Breast epithelium (tissue), 4 donors: ENCODE measurements at regions not wholly inside any gene's neighbourhood (a gene's known extent, or its start where the extent isn't known, plus 50 kb on each side); places are given as distances from the start of the nearest gene placed in this dataset.
"Not testable (repeated sequence)": the region's sequence is repeated elsewhere in the genome, so short reads cannot be mapped to it uniquely, and the experiment has no call there.

ENCODE experiments used
- DNase-seq, 2 donors: peaks; one replicate each; pipeline ENCODE4 v3.0.0-alpha.2; 2019; ENCODE audit warnings: low spot score in 2 of 2
- H3K27ac ChIP-seq, 2 donors: fragments of 200-600 bp; sonication (generic) in 1 of 2; one replicate each; pipeline ENCODE4 v1.5.1; 2016 to 2019; ENCODE audit warnings: mild to moderate bottlenecking in 1 of 2
- H3K27me3 ChIP-seq, 2 donors: fragments of 200-600 bp; sonication (generic) in 1 of 2; one replicate each; pipeline versions ENCODE4 v1.5.1 to v1.6.0; 2017 to 2019; ENCODE audit warnings: control low read depth in 1 of 2, mild to moderate bottlenecking in 1 of 2
- H3K36me3 ChIP-seq: fragments of 200-600 bp; one replicate; pipeline ENCODE4 v1.5.1; 2019
- H3K4me1 ChIP-seq, 2 donors: fragments of 200-600 bp; sonication (generic); one replicate each; pipeline ENCODE4 v1.5.1; 2016 to 2019; ENCODE audit warnings: control low read depth in 1 of 2
- H3K4me3 ChIP-seq, 3 donors: fragments of 200-600 bp; sonication (generic); 1 replicate in 2 of 3; 2 replicates in 1 of 3; pipeline ENCODE4 v1.5.1; 2016 to 2019; ENCODE audit warnings: mild to moderate bottlenecking in 3 of 3, moderate library complexity in 2 of 3
- H3K9me3 ChIP-seq, 2 donors: fragments of 200-600 bp; sonication (generic) in 1 of 2; one replicate each; pipeline ENCODE4 v1.5.1; 2016 to 2019; ENCODE audit warnings: control low read depth in 1 of 2
- POLR2A ChIP-seq: fragments of 450-650 bp; IDR thresholded peaks from one replicate; pipeline ENCODE4 v1.6.1; 2016; ENCODE audit warnings: antibody characterized with exemption, mild to moderate bottlenecking, moderate library complexity
- POLR2AphosphoS5 ChIP-seq, 3 donors: sonication (generic); formaldehyde crosslinking; IDR thresholded peaks; one replicate each; pipeline ENCODE4 v1.6.1; 2017; ENCODE audit warnings: antibody characterized with exemption in 3 of 3
- intact Hi-C: fragments of 100-400 bp; cut with DNase I; formaldehyde crosslinking; loops from one replicate; pipeline ENCODE4 v1.15.1; 2023; ENCODE audit warnings: low total_unique reads
- TF ChIP-seq, protein P1 (sequence below), 3 donors: fragments of 450-650 bp; IDR thresholded peaks; one replicate each; pipeline ENCODE4 v1.5.1; 2016 to 2017; ENCODE audit warnings: antibody characterized with exemption in 3 of 3, mild to moderate bottlenecking in 3 of 3, moderate library complexity in 3 of 3

DNA sequence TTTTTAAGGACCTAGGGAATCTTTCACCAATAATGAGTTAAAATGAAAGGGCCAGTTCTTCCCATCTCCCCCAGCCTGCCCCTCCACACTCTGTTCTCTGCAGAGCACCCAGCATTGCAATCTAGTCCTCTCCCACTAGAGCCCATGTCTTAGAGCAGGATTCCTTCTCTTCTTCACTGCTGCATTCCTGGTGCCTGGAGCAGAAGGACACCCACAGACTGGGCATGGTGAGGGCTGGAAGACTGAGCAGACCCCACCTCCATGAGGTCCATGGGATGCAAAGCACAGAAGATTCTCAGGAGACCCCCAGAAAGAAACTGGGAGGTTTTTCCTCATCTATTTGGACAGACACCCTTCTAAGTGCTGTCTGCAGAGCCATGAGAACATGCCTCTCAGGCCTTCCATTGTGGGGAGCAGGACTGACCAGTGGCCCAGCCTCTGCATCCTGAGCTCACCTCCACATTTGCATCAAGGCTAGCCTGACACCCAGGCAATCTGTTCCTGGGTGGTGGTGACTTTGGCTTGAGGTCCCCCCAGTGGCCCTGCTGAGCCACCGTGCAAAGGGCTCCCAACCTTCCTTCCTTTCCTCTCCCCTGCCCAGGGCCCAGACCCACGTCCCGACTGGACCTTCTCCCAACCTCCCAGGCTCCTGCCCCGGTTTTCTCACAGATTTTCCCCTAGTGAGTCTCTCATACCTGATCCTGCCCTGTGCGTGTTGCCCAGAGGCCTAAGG, 74.2 kb upstream of the ZNF469 start:
- intact Hi-C loops: no loop called here
- Histone ChIP-seq H3K27me3 (no peaks in the 10 kb centered on the region), H3K36me3 (no peaks in the 10 kb centered on the region), H3K9me3 (peaks cover 4 to 9% of the 10 kb centered on the region in 2 donors), H3K4me1 (no peaks in the 10 kb centered on the region), H3K4me3 (no peak overlapping the region), H3K27ac (no peak overlapping the region)
- TF ChIP-seq POLR2AphosphoS5 (IDR thresholded peaks at IDR 0.05): no peak
- TF ChIP-seq, protein P1, sequence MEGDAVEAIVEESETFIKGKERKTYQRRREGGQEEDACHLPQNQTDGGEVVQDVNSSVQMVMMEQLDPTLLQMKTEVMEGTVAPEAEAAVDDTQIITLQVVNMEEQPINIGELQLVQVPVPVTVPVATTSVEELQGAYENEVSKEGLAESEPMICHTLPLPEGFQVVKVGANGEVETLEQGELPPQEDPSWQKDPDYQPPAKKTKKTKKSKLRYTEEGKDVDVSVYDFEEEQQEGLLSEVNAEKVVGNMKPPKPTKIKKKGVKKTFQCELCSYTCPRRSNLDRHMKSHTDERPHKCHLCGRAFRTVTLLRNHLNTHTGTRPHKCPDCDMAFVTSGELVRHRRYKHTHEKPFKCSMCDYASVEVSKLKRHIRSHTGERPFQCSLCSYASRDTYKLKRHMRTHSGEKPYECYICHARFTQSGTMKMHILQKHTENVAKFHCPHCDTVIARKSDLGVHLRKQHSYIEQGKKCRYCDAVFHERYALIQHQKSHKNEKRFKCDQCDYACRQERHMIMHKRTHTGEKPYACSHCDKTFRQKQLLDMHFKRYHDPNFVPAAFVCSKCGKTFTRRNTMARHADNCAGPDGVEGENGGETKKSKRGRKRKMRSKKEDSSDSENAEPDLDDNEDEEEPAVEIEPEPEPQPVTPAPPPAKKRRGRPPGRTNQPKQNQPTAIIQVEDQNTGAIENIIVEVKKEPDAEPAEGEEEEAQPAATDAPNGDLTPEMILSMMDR (IDR thresholded peaks at IDR 0.05): no peak
- no peak for TF ChIP-seq POLR2A
- no peak for DNase-seq

DNA sequence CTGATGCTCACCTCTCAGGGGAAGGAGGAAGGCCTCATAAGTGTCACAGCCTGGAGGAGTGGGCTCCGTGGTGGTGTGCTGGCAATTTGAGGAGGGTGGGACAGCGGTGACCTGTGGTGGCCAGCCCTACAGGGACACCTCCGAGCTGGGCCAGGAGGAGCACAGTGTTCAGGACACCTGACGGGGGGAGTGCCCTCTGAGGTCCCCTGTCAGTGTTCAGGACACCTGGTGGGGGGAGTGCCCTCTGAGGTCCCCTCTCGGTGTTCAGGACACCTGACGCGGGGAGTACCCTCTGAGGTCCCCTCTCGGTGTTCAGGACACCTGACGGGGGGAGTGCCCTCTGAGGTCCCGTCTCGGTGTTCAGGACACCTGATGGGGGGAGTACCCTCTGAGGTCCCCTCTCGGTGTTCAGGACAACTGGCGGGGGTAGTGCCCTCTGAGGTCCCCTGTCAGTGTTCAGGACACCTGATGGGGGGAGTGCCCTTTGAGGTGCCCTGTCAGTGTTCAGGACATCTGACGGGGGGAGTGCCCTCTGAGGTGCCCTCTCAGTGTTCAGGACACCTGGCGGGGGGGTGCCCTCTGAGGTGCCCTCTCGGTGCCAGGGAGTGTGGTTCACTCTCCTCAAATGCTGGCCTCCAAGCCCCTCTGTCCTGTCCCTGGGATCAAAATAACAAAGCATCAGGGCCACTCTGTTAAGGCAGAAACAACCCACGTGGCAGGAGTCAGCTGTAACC, 73.4 kb upstream of the ZNF469 start:
- TF ChIP-seq POLR2AphosphoS5 (IDR thresholded peaks at IDR 0.05) (no peak), POLR2A (no peak)
- TF ChIP-seq, protein P1 (IDR thresholded peaks at IDR 0.05): no peak
- Histone ChIP-seq H3K4me1 (no peaks in the 10 kb centered on the region), H3K4me3 (no peak overlapping the region), H3K9me3 (peaks cover 4 to 9% of the 10 kb centered on the region in 2 donors), H3K27me3 (no peaks in the 10 kb centered on the region), H3K27ac (no peak overlapping the region), H3K36me3 (no peaks in the 10 kb centered on the region)
- DNase-seq: no peak
- intact Hi-C loops: no loop called here

DNA sequence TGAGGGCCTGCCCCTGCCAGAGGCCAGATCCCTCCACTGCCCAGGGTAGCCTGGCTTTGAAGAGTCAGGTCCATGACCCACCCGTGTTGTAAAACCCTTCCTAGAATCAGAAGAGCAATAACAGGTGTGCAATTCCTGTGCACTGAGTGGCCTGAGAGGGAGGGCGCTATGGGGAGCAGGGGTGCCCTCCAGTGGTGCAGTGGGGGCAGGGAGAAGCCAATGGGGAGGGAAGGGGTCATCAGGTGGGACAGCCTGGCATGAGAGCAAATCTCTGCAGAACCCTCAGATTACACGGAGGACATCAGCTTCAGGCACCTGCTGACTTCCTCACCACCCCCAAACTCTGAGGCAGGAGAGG, 72.9 kb upstream of the ZNF469 start:
- DNase-seq: no peak
- Histone ChIP-seq H3K36me3 (no peaks in the 10 kb centered on the region), H3K27me3 (no peaks in the 10 kb centered on the region), H3K27ac (no peak overlapping the region), H3K9me3 (peaks cover 4 to 9% of the 10 kb centered on the region in 2 donors), H3K4me1 (no peaks in the 10 kb centered on the region), H3K4me3 (no peak overlapping the region)
- TF ChIP-seq POLR2A (no peak), POLR2AphosphoS5 (IDR thresholded peaks at IDR 0.05) (no peak)
- TF ChIP-seq, protein P1 (IDR thresholded peaks at IDR 0.05): no peak
- intact Hi-C loops: no loop called here

DNA sequence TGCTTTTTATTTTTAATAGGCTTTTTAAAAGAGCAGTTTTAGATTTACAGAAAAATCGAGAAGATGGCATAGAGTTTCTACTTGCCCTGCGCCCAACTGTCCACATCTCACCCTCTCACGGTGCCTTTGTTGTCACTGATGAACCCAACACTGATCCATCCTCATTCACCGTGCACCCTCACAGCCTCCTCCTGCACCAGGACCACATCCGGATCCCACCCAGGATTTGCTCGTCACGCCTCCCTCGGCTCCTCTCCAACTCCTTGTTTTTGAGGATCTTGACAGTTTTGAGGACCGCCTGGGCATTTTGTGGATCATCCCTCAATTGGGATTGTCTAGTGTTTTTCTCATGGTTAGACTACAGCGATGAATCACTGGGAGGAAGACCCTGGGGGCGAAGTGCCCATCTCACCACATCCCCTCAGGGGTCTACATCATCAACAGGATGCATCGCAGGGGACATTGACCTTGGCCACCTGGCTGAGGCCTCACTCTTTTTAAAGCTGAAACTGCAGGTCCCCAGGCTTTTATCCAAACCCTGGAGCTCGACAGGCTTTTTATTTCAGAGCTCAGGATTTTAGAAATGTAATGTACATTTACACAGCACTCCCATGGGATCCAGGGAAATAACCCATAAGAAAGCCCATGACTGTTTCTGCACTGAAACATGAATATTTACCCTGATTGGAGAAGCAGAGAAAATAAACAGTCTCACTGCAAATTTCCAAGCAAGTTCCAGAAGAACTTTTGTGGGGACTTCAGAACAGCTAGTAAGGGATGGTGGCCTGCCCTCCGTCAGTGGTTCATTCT, 71.8 kb upstream of the ZNF469 start:
- intact Hi-C loops: no loop called here
- no peak for DNase-seq
- peaks cover 4 to 9% of the 10 kb centered on the region in 2 donors for H3K9me3 ChIP-seq
- H3K27me3 ChIP-seq: no peaks in the 10 kb centered on the region
- no peaks in the 10 kb centered on the region for H3K36me3 ChIP-seq
- no peak overlapping the region for H3K4me3 ChIP-seq
- H3K27ac ChIP-seq: no peak overlapping the region
- TF ChIP-seq, protein P1 (IDR thresholded peaks at IDR 0.05): no peak
- no peaks in the 10 kb centered on the region for H3K4me1 ChIP-seq

DNA sequence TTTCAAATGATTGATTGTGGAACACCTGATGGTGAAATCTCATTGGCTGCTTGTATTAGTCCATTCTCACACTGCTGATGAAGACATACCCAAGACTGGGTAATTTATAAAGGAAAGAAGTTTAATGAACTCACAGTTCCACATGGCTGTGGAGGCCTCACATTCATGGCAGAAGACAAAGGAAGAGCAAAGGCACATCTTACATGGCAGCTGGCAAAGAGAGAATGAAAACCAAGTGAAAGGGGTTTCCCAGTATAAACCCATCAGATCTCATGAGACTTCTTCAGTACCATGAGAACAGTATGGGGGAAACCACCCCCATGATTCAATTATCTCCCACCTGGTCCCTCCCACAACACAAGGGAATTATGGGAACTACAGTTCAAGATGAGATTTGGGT, 70.9 kb upstream of the ZNF469 start:
- H3K4me1 ChIP-seq, H3K36me3 ChIP-seq, DNase-seq, H3K9me3 ChIP-seq, H3K4me3 ChIP-seq, intact Hi-C loops, H3K27me3 ChIP-seq: not testable (repeated sequence)
- H3K27ac ChIP-seq: peak overlapping the region; percentile 19 to 33
